HuH-7.5 (cell line): ENCODE measurements at regions not wholly inside any gene's neighbourhood (a gene's known extent, or its start where the extent isn't known, plus 50 kb on each side); places are given as distances from the start of the nearest gene placed in this dataset.
"Not testable (repeated sequence)": the region's sequence is repeated elsewhere in the genome, so short reads cannot be mapped to it uniquely, and the experiment has no call there.

Experiments
- DNase-seq: peaks from one replicate; pipeline ENCODE4 v3.0.0; 2011; ENCODE audit warnings: low spot score

GRCh38 chr10:108086502-108086901 lies 922.0 kb upstream of the SORCS1 start:
- DNase-seq: no peak

DNA sequence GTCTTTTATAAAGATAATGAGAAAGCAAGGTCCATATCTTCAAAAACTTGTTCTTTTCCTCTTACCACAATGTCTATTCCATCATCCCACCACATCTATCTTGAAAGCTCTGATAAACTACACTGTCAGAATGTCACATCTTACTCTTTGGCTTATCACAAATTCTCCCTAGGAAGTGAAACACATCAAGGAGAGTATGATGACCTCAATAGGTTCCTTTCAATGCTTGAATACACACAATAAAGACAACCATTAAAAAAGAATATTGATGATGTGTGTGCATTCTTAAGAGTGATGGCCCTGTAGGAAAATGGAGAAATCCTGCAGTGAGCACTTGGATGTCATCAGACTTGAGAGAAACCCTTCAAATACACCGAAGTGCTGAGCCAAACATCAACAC lies 918.1 kb upstream of the SORCS1 start:
- no peak for DNase-seq

- DNase-seq: no peak
Measured at GRCh38 chr10:108078263-108078662, 913.8 kb upstream of the SORCS1 start.

- DNase-seq: no peak
Measured at GRCh38 chr10:108072466-108072865, 908.0 kb upstream of the SORCS1 start.

GRCh38 chr10:108070789-108071188 lies 906.3 kb upstream of the SORCS1 start:
- DNase-seq: no peak

- no peak for DNase-seq
Measured at GRCh38 chr10:108069096-108069495, 904.6 kb upstream of the SORCS1 start.

DNA sequence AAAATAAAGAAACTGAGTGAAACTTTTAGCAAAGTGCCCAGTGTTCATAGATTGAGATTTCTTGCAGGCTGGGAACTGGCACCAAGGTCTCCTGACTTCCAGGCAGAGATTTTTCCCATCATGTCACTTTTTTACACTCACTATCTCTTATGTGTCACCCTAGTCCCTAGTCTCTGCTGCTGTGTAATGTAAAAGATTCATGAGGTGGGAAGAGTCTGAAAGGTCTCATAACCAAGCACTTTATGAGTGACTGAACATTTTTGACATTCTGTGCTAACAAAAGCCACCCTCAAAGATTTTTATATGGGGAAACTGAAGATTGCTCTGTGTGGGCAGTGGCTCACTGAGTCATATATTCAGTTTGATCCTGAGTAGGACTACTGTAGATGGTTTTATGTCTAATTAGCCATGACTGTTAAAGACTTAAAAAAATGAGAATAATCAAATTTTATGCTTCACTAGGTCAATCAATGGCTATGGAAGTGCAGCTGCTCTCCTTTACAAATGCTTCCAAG lies 900.3 kb upstream of the SORCS1 start:
- DNase-seq: no peak

DNA sequence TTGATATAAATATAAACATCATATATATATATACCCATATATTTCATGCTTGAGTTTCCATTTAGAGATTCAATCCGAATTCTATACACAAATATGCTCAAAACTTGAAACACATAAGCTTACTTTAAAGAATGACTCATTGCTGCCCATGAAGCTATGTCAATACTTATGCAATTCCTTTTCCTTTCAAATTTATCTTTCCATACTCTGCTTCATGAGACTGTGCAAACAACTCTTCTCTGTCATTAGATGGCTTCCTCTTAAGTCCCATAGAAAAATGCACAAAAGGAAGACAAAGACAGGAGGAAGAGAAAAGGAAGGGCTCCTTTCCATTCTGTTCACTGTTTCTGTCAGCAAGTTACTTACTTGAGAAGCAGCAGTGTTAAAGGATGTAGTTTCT lies 895.7 kb upstream of the SORCS1 start:
- DNase-seq: no peak

DNA sequence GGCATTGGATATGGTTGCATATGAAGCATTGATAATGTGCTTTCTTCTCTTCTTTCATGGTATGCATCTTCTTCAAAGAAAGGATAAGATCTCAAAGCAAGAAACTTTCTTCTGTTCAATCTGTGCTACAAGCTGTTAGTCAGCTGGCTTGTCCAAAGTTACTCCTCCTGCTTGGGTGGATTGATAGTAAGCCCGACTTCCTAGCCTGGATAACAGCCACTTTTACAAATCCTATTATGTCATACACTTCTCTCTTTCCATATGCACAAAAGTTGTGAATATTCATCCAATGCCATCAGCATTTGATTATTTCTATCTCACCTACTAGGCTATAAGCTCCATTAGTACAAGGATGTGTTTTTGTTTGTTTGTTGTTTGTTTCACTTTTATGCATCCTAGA lies 891.0 kb upstream of the SORCS1 start:
- DNase-seq: no peak

GRCh38 chr10:108052981-108053380 lies 888.5 kb upstream of the SORCS1 start:
- DNase-seq: no peak

DNA sequence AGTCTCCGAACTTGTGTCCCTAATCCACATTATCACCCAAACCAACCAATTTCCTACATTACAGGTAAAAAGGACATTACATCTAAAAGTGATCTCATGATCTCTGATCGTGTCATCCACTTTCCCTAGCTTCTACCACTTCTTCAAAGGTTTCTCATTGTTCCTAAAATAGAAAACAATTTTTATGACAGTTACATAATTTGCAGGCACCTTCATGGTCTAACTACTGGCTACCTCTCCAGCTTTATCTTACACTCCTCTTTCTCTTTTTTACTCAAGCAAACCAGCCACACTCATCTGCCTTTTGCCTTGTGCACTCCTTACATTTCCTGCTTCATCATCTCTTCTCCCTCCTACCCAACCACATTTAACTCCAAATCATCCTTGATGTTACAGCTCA lies 886.7 kb upstream of the SORCS1 start:
- DNase-seq: no peak

GRCh38 chr10:108050626-108051025 lies 886.1 kb upstream of the SORCS1 start:
- no peak for DNase-seq

GRCh38 chr10:108049668-108050067 lies 885.2 kb upstream of the SORCS1 start:
- DNase-seq: no peak

- DNase-seq: no peak
Measured at GRCh38 chr10:108048898-108049297, 884.4 kb upstream of the SORCS1 start.

- DNase-seq: no peak
Measured at GRCh38 chr10:108039821-108040584, 875.5 kb upstream of the SORCS1 start.

DNA sequence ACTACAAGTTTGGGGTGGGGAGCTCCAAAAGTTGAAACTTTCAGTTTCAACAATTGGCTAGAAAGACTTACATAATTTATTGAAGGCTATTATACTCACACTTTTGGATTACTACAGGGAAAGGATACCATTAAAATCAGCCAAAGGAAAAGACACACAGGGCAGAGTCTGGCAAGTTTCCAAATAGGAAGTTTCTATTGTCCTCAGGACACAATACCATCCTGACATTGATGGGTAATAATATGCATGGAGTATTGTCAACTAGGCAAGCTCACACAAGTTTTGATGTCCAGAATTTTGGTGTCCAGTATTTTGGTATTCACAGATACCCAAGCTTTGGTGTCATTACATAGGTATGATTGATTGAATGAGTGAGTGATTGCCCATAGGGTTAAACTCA lies 872.6 kb upstream of the SORCS1 start:
- no peak for DNase-seq

- DNase-seq: no peak
Measured at GRCh38 chr10:108036265-108036664, 871.8 kb upstream of the SORCS1 start.

- no peak for DNase-seq
Measured at GRCh38 chr10:108034829-108035228, 870.3 kb upstream of the SORCS1 start.

DNA sequence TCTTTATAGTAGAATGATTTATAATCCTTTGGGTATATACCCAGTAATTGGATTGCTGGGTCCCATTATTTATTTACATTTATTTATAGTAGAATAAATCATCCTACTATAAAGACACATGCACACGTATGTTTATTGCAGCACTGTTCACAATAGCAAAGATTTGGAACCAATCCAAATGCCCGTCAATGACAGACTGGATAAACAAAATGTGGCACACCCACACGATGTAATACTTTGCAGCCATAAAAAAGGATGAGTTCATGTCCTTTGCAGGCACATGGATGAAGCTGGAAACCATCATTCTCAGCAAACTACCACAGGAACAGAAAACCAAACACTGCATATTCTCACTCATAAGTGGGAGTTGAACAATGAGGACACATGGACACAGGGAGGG lies 869.0 kb upstream of the SORCS1 start:
- not testable (repeated sequence) for DNase-seq

GRCh38 chr10:108031505-108031904 lies 867.0 kb upstream of the SORCS1 start:
- DNase-seq: no peak

DNA sequence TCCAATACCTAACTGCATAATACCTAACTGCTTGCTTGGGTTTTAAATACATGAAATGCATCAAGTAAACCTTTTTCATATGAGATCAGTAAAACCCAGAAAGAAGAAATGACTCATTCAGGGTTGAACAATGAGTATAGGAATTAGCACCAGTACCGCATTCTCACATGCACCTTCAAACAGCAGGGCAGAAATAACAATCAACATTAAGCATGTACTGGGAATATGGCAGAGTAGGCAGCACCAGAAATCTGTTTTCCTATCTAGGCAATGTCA lies 850.3 kb upstream of the SORCS1 start:
- no peak for DNase-seq

DNA sequence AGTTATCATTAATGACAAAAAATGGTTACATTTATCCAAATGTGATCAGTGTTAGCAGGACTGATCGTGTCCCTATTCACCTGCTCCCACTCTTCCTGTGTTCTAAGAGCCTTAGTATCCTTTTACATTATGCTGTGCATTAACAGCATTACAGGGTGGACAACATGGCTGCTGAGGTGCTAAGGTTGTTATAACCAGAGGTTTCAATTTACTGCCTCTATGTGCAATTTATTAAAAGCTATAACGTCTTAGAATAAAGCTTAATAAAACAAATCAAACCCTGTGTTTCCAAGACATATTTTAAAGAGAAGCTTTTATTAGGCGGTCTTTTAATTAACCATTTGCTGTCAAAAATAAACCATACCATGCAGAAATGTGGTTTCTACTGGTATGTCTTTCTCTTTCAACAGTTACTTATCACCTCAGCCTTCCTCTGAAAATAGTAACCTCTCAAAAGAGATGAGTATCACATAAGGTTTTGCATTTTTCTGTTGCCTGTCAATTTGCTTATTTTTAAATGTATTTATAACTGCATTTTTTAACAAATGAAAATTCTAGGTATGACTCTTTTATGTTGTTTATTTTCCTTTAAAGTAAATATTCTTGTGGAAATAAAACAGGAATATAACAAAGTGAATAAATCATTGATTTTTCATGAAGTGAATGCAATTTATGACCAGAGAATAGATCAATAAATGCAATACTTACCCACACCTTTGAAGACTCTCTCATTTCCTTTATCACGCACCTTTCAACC lies 849.8 kb upstream of the SORCS1 start:
- DNase-seq: no peak

- no peak for DNase-seq
Measured at GRCh38 chr10:108005627-108006026, 841.1 kb upstream of the SORCS1 start.

DNA sequence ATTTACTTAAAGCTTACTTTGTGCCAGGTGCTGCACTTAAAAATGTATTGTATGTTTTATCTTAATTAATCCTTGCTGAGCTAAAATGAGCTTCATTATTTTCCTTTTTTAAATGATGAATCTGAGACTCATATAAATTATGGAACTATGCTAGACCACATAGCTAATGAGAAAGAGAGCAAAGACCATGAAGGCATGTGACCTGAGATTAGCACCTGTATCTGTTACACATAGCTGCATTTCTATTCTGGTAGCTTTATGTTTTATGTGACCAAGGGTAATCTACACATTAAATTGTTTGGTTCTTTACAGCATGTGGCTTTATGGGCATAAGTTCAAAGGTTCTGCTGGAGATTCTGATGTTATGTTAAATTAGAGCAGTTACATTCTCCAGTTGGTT lies 839.1 kb upstream of the SORCS1 start:
- no peak for DNase-seq
